ENCODE measurements at regions not wholly inside any gene's neighbourhood (a gene's known extent, or its start where the extent isn't known, plus 50 kb on each side); places are given as distances from the start of the nearest gene placed in this dataset.

- TF ChIP-seq CTCF (IDR thresholded peaks at IDR 0.05) (no peak), POLR2A (IDR thresholded peaks at IDR 0.05) (no peak), POLR2AphosphoS5 (IDR thresholded peaks at IDR 0.05) (no peak), EP300 (IDR thresholded peaks at IDR 0.05) (no peak)
These were observed 308.5 kb downstream of the LMX1A start for GRCh38 chr1:165047994-165048393.
